CD14-positive monocyte (primary cell): ENCODE measurements at regions not wholly inside any gene's neighbourhood (a gene's known extent, or its start where the extent isn't known, plus 50 kb on each side); places are given as distances from the start of the nearest gene placed in this dataset.

Experiments used
- DNase-seq, 3 donors: peaks; one replicate each; pipeline ENCODE4 v3.0.0-alpha.2; 2011 to 2022
- H2AFZ ChIP-seq: 2 replicates; pipeline ENCODE4 v1.6.0; 2012; ENCODE audit warnings: mild to moderate bottlenecking, low read depth, low read length, inconsistent platforms; ENCODE audit not compliant: insufficient read depth, poor library complexity, severe bottlenecking
- H3K27ac ChIP-seq, 2 donors: 1 replicate in 1 of 2; 2 replicates in 1 of 2; pipeline ENCODE4 v1.5.1; 2012 to 2013; ENCODE audit warnings: low read length in 2 of 2, control low read depth in 1 of 2, inconsistent platforms in 1 of 2, low read depth in 1 of 2, mild to moderate bottlenecking in 1 of 2
- H3K27me3 ChIP-seq, 2 donors: one replicate each; pipeline versions ENCODE4 v1.6.0 to v1.6.1; 2011 to 2013; ENCODE audit warnings: low read length in 2 of 2; ENCODE audit not compliant: control insufficient read depth in 2 of 2, insufficient read depth in 2 of 2
- H3K36me3 ChIP-seq, 2 donors: replicated peaks in 1 of 2; 1 replicate in 1 of 2; 2 replicates in 1 of 2; pipeline versions ENCODE4 v1.5.1 to v1.6.1; 2012 to 2013; ENCODE audit warnings: low read length in 2 of 2, control low read depth in 1 of 2, inconsistent platforms in 1 of 2, mild to moderate bottlenecking in 1 of 2; ENCODE audit not compliant: insufficient read depth in 2 of 2, control insufficient read depth in 1 of 2
- H3K4me1 ChIP-seq, 2 donors: 1 replicate in 1 of 2; 2 replicates in 1 of 2; pipeline versions ENCODE4 v1.5.1 to v1.6.1; 2012 to 2013; ENCODE audit warnings: low read length in 2 of 2, control low read depth in 1 of 2, inconsistent platforms in 1 of 2, mild to moderate bottlenecking in 1 of 2, moderate library complexity in 1 of 2; ENCODE audit not compliant: insufficient read depth in 2 of 2, control insufficient read depth in 1 of 2
- H3K4me2 ChIP-seq: replicated peaks from 2 replicates; pipeline ENCODE3; 2012; ENCODE audit warnings: low read length, moderate library complexity, mild to moderate bottlenecking; ENCODE audit not compliant: poor library complexity, severe bottlenecking; ENCODE audit errors: extremely low read depth
- H3K4me3 ChIP-seq, 3 experiments: fragments of 200-600 bp in 1 of 3; sonication (generic) in 1 of 3; replicated peaks in 1 of 3; 1 replicate in 2 of 3; 2 replicates in 1 of 3; pipeline ENCODE4 v1.5.1; 2011 to 2013; ENCODE audit warnings: low read length in 3 of 3, mild to moderate bottlenecking in 3 of 3, control low read depth in 2 of 3, low read depth in 2 of 3, inconsistent platforms in 1 of 3, moderate library complexity in 1 of 3
- H3K79me2 ChIP-seq: 2 replicates; pipeline ENCODE4 v1.6.0; 2012; ENCODE audit warnings: mild to moderate bottlenecking, control low read depth, inconsistent platforms, low read length, moderate library complexity; ENCODE audit not compliant: insufficient read depth
- H3K9ac ChIP-seq: 2 replicates; pipeline ENCODE4 v1.6.0; 2017; ENCODE audit warnings: low read length, mild to moderate bottlenecking; ENCODE audit not compliant: insufficient read depth, poor library complexity, severe bottlenecking
- H3K9me3 ChIP-seq, 2 donors: replicated peaks in 1 of 2; 1 replicate in 1 of 2; 2 replicates in 1 of 2; pipeline versions ENCODE4 v1.5.1 to v1.6.1; 2012 to 2013; ENCODE audit warnings: low read length in 2 of 2, control low read depth in 1 of 2; ENCODE audit not compliant: control insufficient read depth in 1 of 2, insufficient read depth in 1 of 2
- H4K20me1 ChIP-seq: 2 replicates; pipeline ENCODE4 v1.6.0; 2012; ENCODE audit warnings: mild to moderate bottlenecking, low read length, control low read depth, moderate library complexity; ENCODE audit not compliant: insufficient read depth
- H3K27ac Mint-ChIP-seq, 7 donors: one replicate each; pipeline ENCODE4 v1.8.0; 2020; ENCODE audit warnings: mild to moderate bottlenecking in 7 of 7, mixed read lengths in 7 of 7, moderate library complexity in 6 of 7, inconsistent platforms in 2 of 7
- H3K27me3 Mint-ChIP-seq, 3 donors: one replicate each; pipeline ENCODE4 v1.8.0; 2021 to 2022; ENCODE audit warnings: low read depth in 3 of 3, mild to moderate bottlenecking in 3 of 3, mixed read lengths in 3 of 3, moderate library complexity in 3 of 3, inconsistent platforms in 1 of 3
- H3K36me3 Mint-ChIP-seq, 2 donors: one replicate each; pipeline ENCODE4 v1.8.0; 2020; ENCODE audit warnings: mixed read lengths in 2 of 2, inconsistent platforms in 1 of 2, mild to moderate bottlenecking in 1 of 2
- H3K4me1 Mint-ChIP-seq: one replicate; pipeline ENCODE4 v1.8.0; 2020; ENCODE audit warnings: mild to moderate bottlenecking, mixed read lengths
- H3K4me3 Mint-ChIP-seq, 2 donors: one replicate each; pipeline ENCODE4 v1.8.0; 2020; ENCODE audit warnings: mild to moderate bottlenecking in 2 of 2, mixed read lengths in 2 of 2, moderate library complexity in 1 of 2
- H3K9me3 Mint-ChIP-seq, 7 donors: one replicate each; pipeline ENCODE4 v1.8.0; 2020 to 2022; ENCODE audit warnings: mixed read lengths in 7 of 7, mild to moderate bottlenecking in 6 of 7, moderate library complexity in 6 of 7, inconsistent platforms in 2 of 7
- CTCF ChIP-seq: fragments of 200-600 bp; IDR thresholded peaks from one replicate; pipeline ENCODE4 v1.8.0; 2022; ENCODE audit warnings: antibody characterized with exemption, mild to moderate bottlenecking
- WGBS: methylation state at CpG from one replicate; pipeline ENCODE4 v1.1.5; 2013; ENCODE audit warnings: missing lambda C conversion rate; ENCODE audit not compliant: insufficient coverage; 5-methylcytosine and 5-hydroxymethylcytosine counted together
- intact Hi-C, 2 donors: fragments of 100-400 bp; cut with micrococcal nuclease; formaldehyde crosslinking; loops; one replicate each; pipeline versions ENCODE4 v1.15.0 to v1.15.1; 2023

DNA sequence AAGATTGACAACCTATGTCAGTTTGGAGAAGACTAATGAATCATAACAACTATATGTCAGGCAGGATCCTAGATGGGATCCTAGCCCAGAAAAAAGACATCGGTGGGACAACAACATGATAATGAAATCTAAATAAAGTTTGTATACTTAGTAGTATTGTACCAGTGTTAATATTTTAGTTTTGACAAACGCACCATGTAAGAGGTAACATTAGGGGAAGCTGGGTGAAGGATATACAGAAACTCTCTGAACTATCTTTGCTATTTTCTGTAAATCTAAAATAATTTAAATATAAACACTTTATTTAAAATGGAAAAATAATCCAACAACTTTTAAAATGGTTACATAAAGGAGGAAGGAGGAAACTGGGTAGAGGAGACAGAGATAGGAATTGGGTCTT lies 105.6 kb upstream of the AP1S2 start:
- TF ChIP-seq CTCF, result no peak
- no peak for DNase-seq
- no peak overlapping the region for H3K27ac Mint-ChIP-seq
- peaks cover 0 to 74% of the 10 kb centered on the region in 2 donors for H3K27me3 ChIP-seq
- H3K9me3 Mint-ChIP-seq, result peaks cover 0 to 2% (median 0%) of the 10 kb centered on the region in 7 donors
- H3K4me2 ChIP-seq, result no peak overlapping the region
- no peaks in the 10 kb centered on the region for H3K36me3 Mint-ChIP-seq
- WGBS, result no CpG with 5 or more reads among the region's 2 CpGs
- no peaks in the 10 kb centered on the region for H3K9me3 ChIP-seq
- no peaks in the 10 kb centered on the region for H4K20me1 ChIP-seq
- H3K4me1 ChIP-seq, result peaks cover 4 to 7% of the 10 kb centered on the region in 2 donors
- no peaks in the 10 kb centered on the region for H3K79me2 ChIP-seq
- intact Hi-C loops, result no loop called here
- H3K4me3 Mint-ChIP-seq, result no peak overlapping the region
- H2AFZ ChIP-seq, result no peak overlapping the region
- no peaks in the 10 kb centered on the region for H3K36me3 ChIP-seq
- H3K27me3 Mint-ChIP-seq, result peaks cover 0 to 42% (median 3%) of the 10 kb centered on the region in 3 donors
- H3K4me3 ChIP-seq, result no peak overlapping the region
- no peak overlapping the region for H3K27ac ChIP-seq
- H3K9ac ChIP-seq, result no peak overlapping the region
- H3K4me1 Mint-ChIP-seq, result peaks cover 9% of the 10 kb centered on the region

- H3K36me3 Mint-ChIP-seq, result peaks cover 0 to 2% of the 10 kb centered on the region in 2 donors
- no peak for DNase-seq
- 100% methylated on average over 1 of the region's 9 CpGs for WGBS
- H3K4me2 ChIP-seq, result no peak overlapping the region
- TF ChIP-seq CTCF, result no peak
- H3K4me1 Mint-ChIP-seq, result peaks cover 5% of the 10 kb centered on the region
- no peak overlapping the region for H3K4me3 Mint-ChIP-seq
- no peaks in the 10 kb centered on the region for H3K4me1 ChIP-seq
- H3K9ac ChIP-seq, result no peak overlapping the region
- no peak overlapping the region for H3K27ac Mint-ChIP-seq
- peaks cover 0 to 66% of the 10 kb centered on the region in 2 donors for H3K27me3 ChIP-seq
- no peaks in the 10 kb centered on the region for H3K9me3 ChIP-seq
- H3K4me3 ChIP-seq, result no peak overlapping the region
- H3K9me3 Mint-ChIP-seq, result peaks cover 0 to 5% (median 0%) of the 10 kb centered on the region in 7 donors
- no peak overlapping the region for H3K27ac ChIP-seq
- no peaks in the 10 kb centered on the region for H4K20me1 ChIP-seq
- H2AFZ ChIP-seq, result no peak overlapping the region
- no peaks in the 10 kb centered on the region for H3K79me2 ChIP-seq
- intact Hi-C loops, result no loop called here
- no peaks in the 10 kb centered on the region for H3K36me3 ChIP-seq
- H3K27me3 Mint-ChIP-seq, result peaks cover 0 to 45% (median 4%) of the 10 kb centered on the region in 3 donors
Measured at GRCh38 chrX:15956681-15957080, 102.1 kb upstream of the AP1S2 start.
